AG04449 (cell line): ENCODE measurements at regions not wholly inside any gene's neighbourhood (a gene's known extent, or its start where the extent isn't known, plus 50 kb on each side); places are given as distances from the start of the nearest gene placed in this dataset.
A peak's percentile ranks its signal among the peaks of the same experiment; 100 is the strongest.

Source experiments
- CTCF ChIA-PET: fragments of 350-600 bp; formaldehyde crosslinking; extraction: SDS; loops from one replicate; lab custom pipeline; 2021; ENCODE audit warnings: antibody characterized with exemption; lab: Yijun Ruan, JAX
- POLR2A ChIA-PET: fragments of 400-600, 350-600 bp; formaldehyde crosslinking; extraction: SDS; loops from one replicate; lab custom pipeline; 2020; ENCODE audit warnings: antibody characterized with exemption, inconsistent platforms; lab: Yijun Ruan, JAX
- DNase-seq: peaks from one replicate; pipeline ENCODE4 v3.0.0-alpha.2; 2010; ENCODE audit warnings: low read depth, low spot score
- H3K4me3 ChIP-seq: 2 replicates; pipeline ENCODE4 v1.5.1; 2011; ENCODE audit warnings: low read depth, mild to moderate bottlenecking, control low read depth, low read length
- CTCF ChIP-seq: IDR thresholded peaks from one replicate; pipeline ENCODE4 v1.5.1; 2011; ENCODE audit warnings: mild to moderate bottlenecking, moderate library complexity, low read length, control low read depth, inconsistent platforms; ENCODE audit not compliant: insufficient read depth; ENCODE audit errors: missing control alignments

GRCh38 chr12:75708802-75709201 lies 197.4 kb upstream of the KRR1 start:
- no peak overlapping the region for H3K4me3 ChIP-seq
- DNase-seq = no peak
- TF ChIP-seq CTCF = no peak
- POLR2A ChIA-PET = interaction anchor here (0.7 kb wide), 1 partner anchor 57 kb away, joined by 3 read pairs; no protein-coding TSS in a partner anchor
- CTCF ChIA-PET = interaction anchor here (1.0 kb wide), 1 partner anchor 33 kb away, joined by 4 read pairs; no protein-coding TSS in a partner anchor

GRCh38 chr12:75707983-75708382 lies 196.6 kb upstream of the KRR1 start:
- no peak for DNase-seq
- no peak for TF ChIP-seq CTCF
- ChIA-PET POLR2A (interaction anchor here (0.8 kb wide), 1 partner anchor 323 kb away, joined by 3 read pairs; no protein-coding TSS in a partner anchor), CTCF (no interaction called here)
- H3K4me3 ChIP-seq = no peak overlapping the region

GRCh38 chr12:75706786-75707605 lies 195.6 kb upstream of the KRR1 start:
- H3K4me3 ChIP-seq = no peak overlapping the region
- no peak for TF ChIP-seq CTCF
- ChIA-PET POLR2A (interaction anchor here (0.8 to 1.0 kb wide), 3 partner anchors 318 to 325 kb away, joined by 3 to 4 read pairs (median 4); partner anchors contain the start of gene PHLDA1), CTCF (no interaction called here)
- DNase-seq = no peak

GRCh38 chr12:75705749-75706711 lies 194.6 kb upstream of the KRR1 start:
- TF ChIP-seq CTCF = no peak
- POLR2A ChIA-PET = interaction anchor here (0.8 to 1.0 kb wide), 5 partner anchors 47 to 326 kb away, joined by 3 to 4 read pairs (median 4); partner anchors contain the start of gene PHLDA1
- CTCF ChIA-PET = no interaction called here

GRCh38 chr12:75704664-75705063 lies 193.3 kb upstream of the KRR1 start:
- POLR2A ChIA-PET = no interaction called here

More at GRCh38 chr12:75705749-75706711, 194.6 kb upstream of the KRR1 start:
- no peak overlapping the region for H3K4me3 ChIP-seq
- DNase-seq = peak; percentile 93

More at GRCh38 chr12:75704664-75705063, 193.3 kb upstream of the KRR1 start:
- no peak for DNase-seq
- CTCF ChIA-PET = no interaction called here
- H3K4me3 ChIP-seq = no peak overlapping the region
- TF ChIP-seq CTCF = no peak
